K562 (cell line): ENCODE measurements at regions not wholly inside any gene's neighbourhood (a gene's known extent, or its start where the extent isn't known, plus 50 kb on each side); places are given as distances from the start of the nearest gene placed in this dataset.

Experiments
- ATAC-seq: fragments of 200-7000 bp; cut with Tn5 transposase; 3 replicates; pipeline ENCODE4 v1.9.1; 2020; ENCODE audit warnings: moderate library complexity
- BruUV-seq: library from RNA; stranded (reverse); fragments of 400-500 nt; replicated peaks from 2 replicates; lab custom pipeline; 2021; lab: Mats Ljungman, UMichigan
- CTCF ChIA-PET: fragments of 300-600 bp; formaldehyde crosslinking; extraction: SDS; loops from one replicate; lab custom pipeline; 2021; ENCODE audit warnings: low intra/inter-chr PET ratio; lab: Yijun Ruan, JAX
- POLR2A ChIA-PET: fragments of 300-600, 350-650 bp; sonication (Branson Sonifier 250); formaldehyde crosslinking; extraction: SDS; loops from one replicate; lab custom pipeline; 2021; ENCODE audit warnings: antibody characterized with exemption, inconsistent platforms; lab: Yijun Ruan, JAX
- DNase-seq, 4 experiments: peaks; one replicate each; pipeline versions ENCODE4 v3.0.0 to v3.0.0-alpha.2; 2011 to 2018; ENCODE audit warnings: low spot score in 3 of 4, mixed read lengths in 3 of 4; ENCODE audit errors: extremely low read depth in 1 of 4
- FAIRE-seq: peaks from 2 replicates; lab custom pipeline; 2011; peaks lifted over from hg19 to GRCh38; lab: Jason Lieb, UNC
- H2AFZ ChIP-seq: 2 replicates; pipeline ENCODE4 v1.6.0; 2011; ENCODE audit warnings: low read depth, low read length, control low read depth, inconsistent platforms
- H3K27ac ChIP-seq: fragments of 200-600 bp; 3 replicates; pipeline ENCODE4 v1.8.0; 2011; ENCODE audit warnings: low read depth, mild to moderate bottlenecking, control low read depth, inconsistent platforms, low read length, moderate library complexity, mixed read lengths; ENCODE audit errors: extremely low read depth
- H3K27me3 ChIP-seq, 2 experiments: fragments of 300-600 bp in 1 of 2; 2 replicates in 1 of 2; 3 replicates in 1 of 2; pipeline versions ENCODE4 v1.6.0 to v1.8.0; 2011; ENCODE audit warnings: inconsistent platforms in 2 of 2, low read length in 2 of 2, mild to moderate bottlenecking in 1 of 2, mixed read lengths in 1 of 2, moderate library complexity in 1 of 2; ENCODE audit not compliant: control insufficient read depth in 2 of 2, insufficient read depth in 2 of 2
- H3K36me3 ChIP-seq: fragments of 300-600 bp; 3 replicates; pipeline ENCODE4 v1.8.0; 2011; ENCODE audit warnings: mild to moderate bottlenecking, low read length, inconsistent platforms; ENCODE audit not compliant: control insufficient read depth, insufficient read depth
- H3K4me1 ChIP-seq, 2 experiments: fragments of 200-600 bp in 1 of 2; replicated peaks in 1 of 2; 2 replicates in 1 of 2; 3 replicates in 1 of 2; pipeline versions ENCODE4 v1.5.1 to v1.8.0; 2011; ENCODE audit warnings: inconsistent platforms in 2 of 2, low read length in 2 of 2, mild to moderate bottlenecking in 1 of 2, mixed read lengths in 1 of 2, moderate library complexity in 1 of 2; ENCODE audit not compliant: control insufficient read depth in 2 of 2, insufficient read depth in 2 of 2
- H3K4me2 ChIP-seq: 2 replicates; pipeline ENCODE4 v1.6.1; 2011; ENCODE audit warnings: low read length, control low read depth, inconsistent platforms, mixed read lengths; ENCODE audit not compliant: insufficient read depth
- H3K4me3 ChIP-seq: fragments of 200-600 bp; sonication (generic), shearing (Covaris generic); 2 replicates; pipeline ENCODE4 v1.5.1; 2016; ENCODE audit warnings: control low read depth, inconsistent platforms
- H3K79me2 ChIP-seq: fragments of 200-600 bp; 3 replicates; pipeline ENCODE4 v1.8.0; 2011; ENCODE audit warnings: low read length, inconsistent platforms; ENCODE audit not compliant: control insufficient read depth, insufficient read depth
- H3K9ac ChIP-seq, 2 experiments: 2 replicates each; pipeline versions ENCODE4 v1.6.0 to v1.6.1; 2011; ENCODE audit warnings: low read depth in 2 of 2, low read length in 2 of 2, control low read depth in 1 of 2, inconsistent platforms in 1 of 2, mild to moderate bottlenecking in 1 of 2, mixed read lengths in 1 of 2; ENCODE audit not compliant: insufficient read depth in 1 of 2
- H3K9me1 ChIP-seq: one replicate; pipeline ENCODE4 v1.6.0; 2011; ENCODE audit warnings: inconsistent platforms, mild to moderate bottlenecking, low read length, moderate library complexity; ENCODE audit not compliant: control insufficient read depth, insufficient read depth
- H3K9me3 ChIP-seq: replicated peaks from 2 replicates; pipeline ENCODE4 v1.5.1; 2011; ENCODE audit warnings: low read depth, low read length, inconsistent platforms; ENCODE audit not compliant: control insufficient read depth, insufficient read depth
- H4K20me1 ChIP-seq: replicated peaks from 2 replicates; pipeline ENCODE4 v1.6.1; 2011; ENCODE audit warnings: low read length, inconsistent platforms, mixed read lengths; ENCODE audit not compliant: control insufficient read depth, insufficient read depth
- RAD21 ChIP-seq, 2 experiments: fragments of 250-450 bp in 1 of 2; fragments of 450-650 bp in 1 of 2; sonication (Bioruptor Pico) in 1 of 2; formaldehyde crosslinking in 1 of 2; IDR thresholded peaks in 1 of 2; conservative IDR thresholded peaks in 1 of 2; 2 replicates each; pipeline versions ENCODE4 v1.4.0 to v1.8.0; 2020 to 2022; ENCODE audit warnings: mild to moderate bottlenecking in 2 of 2, moderate library complexity in 1 of 2
- TCFL5 ChIP-seq: fragments of 250-450 bp; sonication (Bioruptor Pico); conservative IDR thresholded peaks from 2 replicates; pipeline ENCODE4 v1.6.1; 2021; ENCODE audit warnings: mild to moderate bottlenecking, moderate library complexity, matching md5 sums
- ZNF197 ChIP-seq: fragments of 200-800 bp; sonication (Bioruptor generic); IDR thresholded peaks from 2 replicates; pipeline ENCODE4 v1.6.1; 2016; ENCODE audit warnings: low read depth, missing genetic modification characterization, missing compliant biosample characterization
- ZNF75A ChIP-seq: fragments of 450-650 bp; formaldehyde crosslinking; IDR thresholded peaks from 2 replicates; pipeline ENCODE4 v1.4.0; 2020; ENCODE audit warnings: mild to moderate bottlenecking
- WGBS: fragments of 100-300 bp; shearing (Covaris generic); methylation state at CpG from one replicate; pipeline ENCODE4 v1.1.6; 2016; ENCODE audit warnings: low coverage, mixed read lengths; ENCODE audit not compliant: insufficient coverage; ENCODE audit errors: missing lambda C conversion rate; 5-methylcytosine and 5-hydroxymethylcytosine counted together
- in situ Hi-C: fragments of 300-500 bp; cut with MboI; formaldehyde crosslinking; loops from 4 replicates; pipeline ENCODE4 v1.15.0; 2018; ENCODE audit warnings: inconsistent platforms, mixed read lengths
- intact Hi-C: fragments of 100-400 bp; cut with micrococcal nuclease; formaldehyde crosslinking; loops from 2 replicates; pipeline ENCODE4 v1.14.2; 2022
- TF ChIP-seq, protein P1 (sequence below), 3 experiments: IDR thresholded peaks in 2 of 3; conservative IDR thresholded peaks in 1 of 3; 2 replicates each; pipeline ENCODE4 v1.5.1; 2011 to 2012; ENCODE audit warnings: low read length in 3 of 3, mild to moderate bottlenecking in 3 of 3, control low read depth in 2 of 3, improper control_type of control experiment in 1 of 3, inconsistent platforms in 1 of 3, low read depth in 1 of 3, mixed read lengths in 1 of 3, moderate library complexity in 1 of 3; ENCODE audit not compliant: insufficient read depth in 2 of 3
- TF ChIP-seq, protein P2 (sequence below), 2 experiments: fragments of 450-650 bp; formaldehyde crosslinking in 1 of 2; IDR thresholded peaks; 2 replicates each; pipeline versions ENCODE4 v1.4.0 to v1.6.1; 2014 to 2020; ENCODE audit warnings: mild to moderate bottlenecking in 2 of 2, borderline replicate concordance in 1 of 2, low read depth in 1 of 2

DNA sequence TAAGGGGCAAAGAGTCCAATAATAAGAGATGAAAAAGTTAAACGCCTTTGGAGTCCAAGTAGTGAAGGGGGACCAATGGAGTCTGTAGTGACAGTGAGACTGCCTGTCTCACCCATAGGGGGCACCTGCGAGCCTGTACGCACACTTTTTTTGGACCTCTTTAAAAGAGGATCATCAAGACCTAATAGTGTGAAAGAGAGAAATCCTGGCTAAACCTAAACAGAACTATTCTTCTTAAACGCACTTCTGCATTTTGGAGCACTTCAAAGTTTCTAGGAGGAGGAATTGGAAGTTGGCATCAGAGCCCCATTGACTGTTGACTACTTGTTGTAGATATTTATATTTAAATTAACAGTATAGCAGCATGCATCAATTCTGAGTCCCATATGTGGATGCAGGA lies 636.1 kb upstream of the KLF4 start:
- Histone ChIP-seq H3K4me1 (no peaks in the 10 kb centered on the region), H3K9me3 (no peaks in the 10 kb centered on the region), H3K9me1 (no peaks in the 10 kb centered on the region), H3K4me3 (no peak overlapping the region), H3K79me2 (no peaks in the 10 kb centered on the region), H4K20me1 (no peaks in the 10 kb centered on the region), H3K27ac (no peak overlapping the region)
- BruUV-seq, result no TSS peak
- ChIA-PET POLR2A (no interaction called here), CTCF (no interaction called here)
- 22% methylated on average over 4 of the region's 4 CpGs for WGBS
- intact Hi-C loops (loop anchor here (5.0 kb wide), 1 partner anchor 147 kb away; no protein-coding TSS in a partner anchor), in situ Hi-C loops (no loop called here)
- FAIRE-seq (no peak), DNase-seq (peak; percentile 45 to 56 (median 51))
- peak in 1 of 2 experiments; percentile 32; a peak in 2 of 4 replicates for TF ChIP-seq RAD21 (CRISPR knock-in tag; conservative IDR thresholded peaks at IDR 0.05 in 1 of 2, IDR thresholded peaks at IDR 0.05 in 1 of 2)
- TF ChIP-seq TCFL5 (CRISPR knock-in tag), result no peak
- TF ChIP-seq, protein P1, sequence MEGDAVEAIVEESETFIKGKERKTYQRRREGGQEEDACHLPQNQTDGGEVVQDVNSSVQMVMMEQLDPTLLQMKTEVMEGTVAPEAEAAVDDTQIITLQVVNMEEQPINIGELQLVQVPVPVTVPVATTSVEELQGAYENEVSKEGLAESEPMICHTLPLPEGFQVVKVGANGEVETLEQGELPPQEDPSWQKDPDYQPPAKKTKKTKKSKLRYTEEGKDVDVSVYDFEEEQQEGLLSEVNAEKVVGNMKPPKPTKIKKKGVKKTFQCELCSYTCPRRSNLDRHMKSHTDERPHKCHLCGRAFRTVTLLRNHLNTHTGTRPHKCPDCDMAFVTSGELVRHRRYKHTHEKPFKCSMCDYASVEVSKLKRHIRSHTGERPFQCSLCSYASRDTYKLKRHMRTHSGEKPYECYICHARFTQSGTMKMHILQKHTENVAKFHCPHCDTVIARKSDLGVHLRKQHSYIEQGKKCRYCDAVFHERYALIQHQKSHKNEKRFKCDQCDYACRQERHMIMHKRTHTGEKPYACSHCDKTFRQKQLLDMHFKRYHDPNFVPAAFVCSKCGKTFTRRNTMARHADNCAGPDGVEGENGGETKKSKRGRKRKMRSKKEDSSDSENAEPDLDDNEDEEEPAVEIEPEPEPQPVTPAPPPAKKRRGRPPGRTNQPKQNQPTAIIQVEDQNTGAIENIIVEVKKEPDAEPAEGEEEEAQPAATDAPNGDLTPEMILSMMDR (IDR thresholded peaks at IDR 0.05 in 2 of 3, conservative IDR thresholded peaks at IDR 0.05 in 1 of 3; ENCODE audit: insufficient read depth in 2 of 3, low read depth in 1 of 3, low read length in 3 of 3), result peak; percentile 53 to 71 (median 53)
- TF ChIP-seq, protein P2, sequence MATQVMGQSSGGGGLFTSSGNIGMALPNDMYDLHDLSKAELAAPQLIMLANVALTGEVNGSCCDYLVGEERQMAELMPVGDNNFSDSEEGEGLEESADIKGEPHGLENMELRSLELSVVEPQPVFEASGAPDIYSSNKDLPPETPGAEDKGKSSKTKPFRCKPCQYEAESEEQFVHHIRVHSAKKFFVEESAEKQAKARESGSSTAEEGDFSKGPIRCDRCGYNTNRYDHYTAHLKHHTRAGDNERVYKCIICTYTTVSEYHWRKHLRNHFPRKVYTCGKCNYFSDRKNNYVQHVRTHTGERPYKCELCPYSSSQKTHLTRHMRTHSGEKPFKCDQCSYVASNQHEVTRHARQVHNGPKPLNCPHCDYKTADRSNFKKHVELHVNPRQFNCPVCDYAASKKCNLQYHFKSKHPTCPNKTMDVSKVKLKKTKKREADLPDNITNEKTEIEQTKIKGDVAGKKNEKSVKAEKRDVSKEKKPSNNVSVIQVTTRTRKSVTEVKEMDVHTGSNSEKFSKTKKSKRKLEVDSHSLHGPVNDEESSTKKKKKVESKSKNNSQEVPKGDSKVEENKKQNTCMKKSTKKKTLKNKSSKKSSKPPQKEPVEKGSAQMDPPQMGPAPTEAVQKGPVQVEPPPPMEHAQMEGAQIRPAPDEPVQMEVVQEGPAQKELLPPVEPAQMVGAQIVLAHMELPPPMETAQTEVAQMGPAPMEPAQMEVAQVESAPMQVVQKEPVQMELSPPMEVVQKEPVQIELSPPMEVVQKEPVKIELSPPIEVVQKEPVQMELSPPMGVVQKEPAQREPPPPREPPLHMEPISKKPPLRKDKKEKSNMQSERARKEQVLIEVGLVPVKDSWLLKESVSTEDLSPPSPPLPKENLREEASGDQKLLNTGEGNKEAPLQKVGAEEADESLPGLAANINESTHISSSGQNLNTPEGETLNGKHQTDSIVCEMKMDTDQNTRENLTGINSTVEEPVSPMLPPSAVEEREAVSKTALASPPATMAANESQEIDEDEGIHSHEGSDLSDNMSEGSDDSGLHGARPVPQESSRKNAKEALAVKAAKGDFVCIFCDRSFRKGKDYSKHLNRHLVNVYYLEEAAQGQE (IDR thresholded peaks at IDR 0.05; ENCODE audit: borderline replicate concordance), result 0 out of 2 replicates have a peak, but pooled peaks have one; percentile 16
- TF ChIP-seq, protein P2 (CRISPR knock-in tag; IDR thresholded peaks at IDR 0.05; ENCODE audit: low read depth), result no peak
- TF ChIP-seq ZNF75A, result no peak
- no peak for TF ChIP-seq ZNF197 (CRISPR knock-in tag)
- TF ChIP-seq, all 486 proteins: peak for 3
- H3K27me3 ChIP-seq, result no peaks in the 10 kb centered on the region
- H3K9ac ChIP-seq, result no peak overlapping the region
- ATAC-seq, result peak; percentile 90
- H2AFZ ChIP-seq, result no peak overlapping the region
- no peaks in the 10 kb centered on the region for H3K36me3 ChIP-seq
- H3K4me2 ChIP-seq, result no peak overlapping the region
